K562 (cell line): ENCODE measurements at regions not wholly inside any gene's neighbourhood (a gene's known extent, or its start where the extent isn't known, plus 50 kb on each side); places are given as distances from the start of the nearest gene placed in this dataset.

Source experiments
- CLOCK ChIP-seq: fragments of 250-450 bp; sonication (Bioruptor Pico); IDR thresholded peaks from 2 replicates; pipeline ENCODE4 v1.4.0; 2020; ENCODE audit warnings: mild to moderate bottlenecking, moderate library complexity, borderline replicate concordance
- IRF1 ChIP-seq: sonication (generic); formaldehyde crosslinking; IDR thresholded peaks from 2 replicates; pipeline ENCODE4 v1.8.0; 2022; ENCODE audit warnings: missing genetic modification reagents, mild to moderate bottlenecking, borderline replicate concordance
- JUN ChIP-seq, 2 experiments: sonication (generic) in 1 of 2; formaldehyde crosslinking in 1 of 2; IDR thresholded peaks; 2 replicates each; pipeline versions ENCODE4 v1.6.1 to v1.8.0; 2012 to 2022; ENCODE audit warnings: borderline replicate concordance in 2 of 2, mild to moderate bottlenecking in 2 of 2, improper control_type of control experiment in 1 of 2, low read depth in 1 of 2, low read length in 1 of 2, missing genetic modification reagents in 1 of 2
- MEF2D ChIP-seq: conservative IDR thresholded peaks from 2 replicates; pipeline ENCODE4 v1.6.1; 2016; ENCODE audit warnings: low read depth, missing genetic modification characterization, missing compliant biosample characterization
- MTA1 ChIP-seq: fragments of 450-650 bp; IDR thresholded peaks from 2 replicates; pipeline ENCODE4 v1.6.1; 2017; ENCODE audit warnings: borderline replicate concordance
- POU5F1 ChIP-seq: fragments of 150-350 bp; IDR thresholded peaks from 2 replicates; pipeline ENCODE4 v1.6.1; 2014; ENCODE audit warnings: borderline replicate concordance, low read length, low read depth, mild to moderate bottlenecking; ENCODE audit not compliant: partially characterized antibody
- PRPF4 ChIP-seq: fragments of 200-400 bp; formaldehyde crosslinking; IDR thresholded peaks from one replicate; pipeline ENCODE4 v1.6.1; 2017; ENCODE audit warnings: low read length, low read depth, mild to moderate bottlenecking; ENCODE audit not compliant: insufficient read depth, poor library complexity, severe bottlenecking
- SMAD3 ChIP-seq: fragments of 450-650 bp; formaldehyde crosslinking; conservative IDR thresholded peaks from 2 replicates; pipeline ENCODE4 v1.4.0; 2020; ENCODE audit warnings: mild to moderate bottlenecking
- SNRNP70 ChIP-seq: fragments of 200-400 bp; formaldehyde crosslinking; optimal IDR thresholded peaks from 2 replicates; pipeline ENCODE3; 2017; ENCODE audit warnings: low read depth, low read length
- SRSF9 ChIP-seq: fragments of 200-400 bp; formaldehyde crosslinking; IDR thresholded peaks from 2 replicates; pipeline ENCODE4 v1.6.1; 2017; ENCODE audit warnings: low read depth, low read length, borderline replicate concordance
- ZNF318 ChIP-seq, 2 experiments: fragments of 450-650 bp; IDR thresholded peaks; 2 replicates each; pipeline ENCODE4 v1.6.1; 2016; ENCODE audit warnings: mild to moderate bottlenecking in 2 of 2, borderline replicate concordance in 1 of 2, low read depth in 1 of 2, moderate library complexity in 1 of 2
- ZSCAN32 ChIP-seq: fragments of 450-650 bp; formaldehyde crosslinking; IDR thresholded peaks from 2 replicates; pipeline ENCODE4 v1.4.0; 2020; ENCODE audit warnings: mild to moderate bottlenecking, moderate library complexity

GRCh38 chr22:44391015-44391414, 78.3 kb upstream of the SHISAL1 start (continued):
- TF ChIP-seq JUN (IDR thresholded peaks at IDR 0.05; ENCODE audit: borderline replicate concordance, low read depth, low read length) (no peak), JUN (CRISPR knock-in tag; IDR thresholded peaks at IDR 0.05; ENCODE audit: borderline replicate concordance) (no peak), POU5F1 (no peak), PRPF4 (no peak), MEF2D (no peak), CLOCK (no peak), ZNF318 (IDR thresholded peaks at IDR 0.05; ENCODE audit: borderline replicate concordance in 1 of 2, low read depth in 1 of 2) (no peak), SNRNP70 (no peak), ZSCAN32 (CRISPR knock-in tag) (no peak), SMAD3 (CRISPR knock-in tag) (no peak), IRF1 (CRISPR knock-in tag) (no peak), MTA1 (no peak), SRSF9 (no peak)
